ENCODE measurements at regions not wholly inside any gene's neighbourhood (a gene's known extent, or its start where the extent isn't known, plus 50 kb on each side); places are given as distances from the start of the nearest gene placed in this dataset.

GRCh38 chr3:148606979-148607378, 90.7 kb upstream of the AGTR1 start:
- no peak for TF ChIP-seq POLR2A (IDR thresholded peaks at IDR 0.05)
- no peak for TF ChIP-seq CTCF (IDR thresholded peaks at IDR 0.05)
- H3K36me3 ChIP-seq, result no peaks in the 10 kb centered on the region
- intact Hi-C loops (cut with DNase I), result no loop called here
- ATAC-seq (peak in 3 of 4 donors; percentile 13 to 49 (median 17)), DNase-seq (no peak)
- H3K4me3 ChIP-seq, result no peak overlapping the region
- H3K27me3 ChIP-seq, result no peaks in the 10 kb centered on the region
- H3K4me1 ChIP-seq, result peaks cover 0 to 22% (median 8%) of the 10 kb centered on the region in 4 donors
- no peaks in the 10 kb centered on the region for H3K9me3 ChIP-seq
- H3K27ac ChIP-seq, result no peak overlapping the region

DNA sequence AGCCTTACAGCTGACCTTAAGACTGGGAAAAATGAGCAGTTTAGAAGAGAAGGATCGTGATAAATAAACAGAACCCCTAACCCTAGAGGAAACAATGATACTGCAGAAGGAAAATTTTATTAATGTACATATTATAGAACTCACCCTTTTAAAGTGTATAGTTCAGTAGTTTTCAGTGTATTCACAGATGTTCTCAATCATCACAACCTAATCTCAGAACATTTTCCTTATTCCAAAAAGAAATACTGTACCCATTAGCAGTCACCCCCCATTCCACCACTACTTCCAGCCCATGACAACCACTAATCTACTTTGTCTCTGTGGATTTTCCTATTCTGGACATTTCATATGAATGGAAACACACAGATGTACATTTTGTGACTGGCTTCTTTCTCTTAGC, 90.2 kb upstream of the AGTR1 start:
- intact Hi-C loops (cut with DNase I), result no loop called here
- no peak overlapping the region for H3K27ac ChIP-seq
- WGBS (ENCODE audit: insufficient coverage, low coverage, low lambda C conversion rate, missing lambda C conversion rate), result 78% methylated on average over 1 of the region's 1 CpG
- H3K4me1 ChIP-seq, result peaks cover 0 to 19% (median 8%) of the 10 kb centered on the region in 4 donors
- no peaks in the 10 kb centered on the region for H3K9me3 ChIP-seq
- no peak for TF ChIP-seq CTCF (IDR thresholded peaks at IDR 0.05)
- TF ChIP-seq POLR2A (IDR thresholded peaks at IDR 0.05), result no peak
- no peaks in the 10 kb centered on the region for H3K36me3 ChIP-seq
- ATAC-seq, result no peak
- DNase-seq, result no peak
- H3K27me3 ChIP-seq, result no peaks in the 10 kb centered on the region
- H3K4me3 ChIP-seq, result no peak overlapping the region

GRCh38 chr3:148612278-148612677, 85.4 kb upstream of the AGTR1 start:
- no peak for TF ChIP-seq POLR2A (IDR thresholded peaks at IDR 0.05)
- no peak for TF ChIP-seq CTCF (IDR thresholded peaks at IDR 0.05)
- Histone ChIP-seq H3K36me3 (no peaks in the 10 kb centered on the region), H3K4me1 (no peaks in the 10 kb centered on the region), H3K27me3 (no peaks in the 10 kb centered on the region), H3K4me3 (no peak overlapping the region), H3K9me3 (no peaks in the 10 kb centered on the region), H3K27ac (no peak overlapping the region)
- no peak for DNase-seq
- WGBS (ENCODE audit: insufficient coverage, low coverage, low lambda C conversion rate, missing lambda C conversion rate), result 42% methylated on average over 1 of the region's 1 CpG
- intact Hi-C loops (cut with DNase I), result no loop called here
- ATAC-seq, result no peak

DNA sequence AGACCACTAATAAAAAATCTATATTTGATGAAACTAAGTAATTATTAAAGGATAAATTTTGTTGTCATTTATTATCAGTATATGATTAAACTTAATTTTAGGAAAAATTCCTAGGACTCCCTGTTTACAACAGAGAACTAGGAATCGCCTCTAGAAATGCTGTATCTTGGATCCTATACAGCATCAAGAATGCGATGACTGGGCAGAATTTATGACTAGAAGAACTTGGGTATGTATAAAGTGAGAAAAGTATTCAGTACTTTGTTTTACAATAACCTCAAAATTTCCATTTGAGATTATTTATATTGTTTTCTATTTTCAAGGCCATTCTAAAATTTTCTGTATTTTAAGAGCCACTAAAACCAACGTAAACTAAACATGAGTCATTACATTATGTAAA, 82.3 kb upstream of the AGTR1 start:
- WGBS (ENCODE audit: insufficient coverage, low coverage, low lambda C conversion rate, missing lambda C conversion rate), result 71% methylated on average over 3 of the region's 3 CpGs
- H3K27ac ChIP-seq, result no peak overlapping the region
- H3K9me3 ChIP-seq, result no peaks in the 10 kb centered on the region
- no peaks in the 10 kb centered on the region for H3K27me3 ChIP-seq
- H3K4me3 ChIP-seq, result no peak overlapping the region
- no peaks in the 10 kb centered on the region for H3K36me3 ChIP-seq
- ATAC-seq, result no peak
- H3K4me1 ChIP-seq, result no peaks in the 10 kb centered on the region
- intact Hi-C loops (cut with DNase I), result no loop called here
- TF ChIP-seq POLR2A (IDR thresholded peaks at IDR 0.05), result no peak
- no peak for TF ChIP-seq CTCF (IDR thresholded peaks at IDR 0.05)
- DNase-seq, result no peak

DNA sequence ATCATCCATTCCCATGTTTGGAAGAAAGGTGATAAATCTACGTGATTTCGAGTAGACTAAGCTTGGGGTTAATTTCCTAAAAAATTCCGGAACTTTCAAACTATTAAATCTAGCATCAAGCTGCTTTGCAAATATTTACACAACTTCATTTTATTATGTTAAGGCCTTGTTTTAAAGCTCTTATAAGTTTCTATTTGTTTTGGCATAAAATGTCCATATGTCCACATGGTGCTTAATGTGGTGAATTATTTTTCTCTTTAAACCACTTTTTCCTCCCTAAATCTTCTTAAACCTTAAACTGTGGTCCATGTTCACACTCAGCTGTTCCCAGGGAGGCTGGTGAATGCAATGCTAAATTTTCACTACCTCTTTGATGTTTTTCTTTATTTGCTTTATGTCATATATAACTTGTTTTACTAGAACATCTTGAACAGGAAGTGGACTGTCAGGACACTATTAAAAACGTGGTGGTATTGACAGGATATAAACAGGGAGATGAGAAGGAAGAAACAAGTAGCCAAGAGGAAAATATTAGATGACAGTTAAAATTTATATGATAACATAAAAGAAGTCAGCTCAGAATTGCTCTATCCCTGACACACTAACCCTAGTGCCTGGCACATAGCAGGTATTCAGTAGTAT, 72.5 kb upstream of the AGTR1 start:
- ATAC-seq, result no peak
- Histone ChIP-seq H3K4me1 (no peaks in the 10 kb centered on the region), H3K9me3 (no peaks in the 10 kb centered on the region), H3K36me3 (no peaks in the 10 kb centered on the region), H3K27ac (no peak overlapping the region), H3K27me3 (no peaks in the 10 kb centered on the region), H3K4me3 (no peak overlapping the region)
- no peak for TF ChIP-seq POLR2A (IDR thresholded peaks at IDR 0.05)
- TF ChIP-seq CTCF (IDR thresholded peaks at IDR 0.05), result no peak
- intact Hi-C loops (cut with DNase I), result no loop called here
- no peak for DNase-seq
- WGBS (ENCODE audit: insufficient coverage, low coverage, low lambda C conversion rate, missing lambda C conversion rate), result 57% methylated on average over 4 of the region's 4 CpGs
